Ascending aorta (tissue), 2 donors: ENCODE measurements at regions not wholly inside any gene's neighbourhood (a gene's known extent, or its start where the extent isn't known, plus 50 kb on each side); places are given as distances from the start of the nearest gene placed in this dataset.

Experiments
- DNase-seq, 2 donors: peaks; one replicate each; pipeline ENCODE4 v3.0.0-alpha.2; 2019; ENCODE audit warnings: low spot score in 2 of 2
- H3K27ac ChIP-seq, 2 donors: fragments of 200-600 bp; sonication (generic); one replicate each; pipeline ENCODE4 v1.5.1; 2016 to 2017; ENCODE audit warnings: mild to moderate bottlenecking in 1 of 2
- H3K27me3 ChIP-seq: fragments of 200-600 bp; sonication (generic); one replicate; pipeline ENCODE4 v1.5.1; 2017
- H3K36me3 ChIP-seq, 2 donors: fragments of 200-600 bp; sonication (generic); one replicate each; pipeline ENCODE4 v1.5.1; 2016
- H3K4me1 ChIP-seq, 2 donors: fragments of 200-600 bp; sonication (generic); one replicate each; pipeline ENCODE4 v1.5.1; 2016 to 2017; ENCODE audit warnings: mild to moderate bottlenecking in 1 of 2
- H3K4me3 ChIP-seq, 2 donors: fragments of 200-600 bp; sonication (generic); one replicate each; pipeline ENCODE4 v1.5.1; 2016 to 2017; ENCODE audit warnings: mild to moderate bottlenecking in 1 of 2
- H3K9me3 ChIP-seq, 2 donors: fragments of 200-600 bp; sonication (generic); one replicate each; pipeline ENCODE4 v1.5.1; 2016
- CTCF ChIP-seq, 3 experiments: fragments of 200-600 bp in 2 of 3; fragments of 450-650 bp in 1 of 3; sonication (generic) in 2 of 3; IDR thresholded peaks; one replicate each; pipeline ENCODE4 v1.5.1; 2016 to 2019; ENCODE audit warnings: antibody characterized with exemption in 3 of 3, mild to moderate bottlenecking in 1 of 3, moderate library complexity in 1 of 3
- intact Hi-C: fragments of 100-400 bp; cut with DNase I; formaldehyde crosslinking; loops from one replicate; pipeline ENCODE4 v1.15.1; 2023

GRCh38 chr12:27894309-27894708 lies 78.2 kb downstream of the PTHLH start:
- no peaks in the 10 kb centered on the region for H3K4me1 ChIP-seq
- no peak overlapping the region for H3K4me3 ChIP-seq
- H3K9me3 ChIP-seq = no peaks in the 10 kb centered on the region
- no peak for TF ChIP-seq CTCF (IDR thresholded peaks at IDR 0.05)
- no peaks in the 10 kb centered on the region for H3K36me3 ChIP-seq
- no peak overlapping the region for H3K27ac ChIP-seq
- H3K27me3 ChIP-seq = no peaks in the 10 kb centered on the region
- DNase-seq = no peak
- intact Hi-C loops = no loop called here

GRCh38 chr12:27879708-27880107 lies 92.8 kb downstream of the PTHLH start:
- H3K4me3 ChIP-seq = no peak overlapping the region
- H3K36me3 ChIP-seq = no peaks in the 10 kb centered on the region
- no peaks in the 10 kb centered on the region for H3K27me3 ChIP-seq
- no peak for DNase-seq
- TF ChIP-seq CTCF (IDR thresholded peaks at IDR 0.05) = no peak
- H3K4me1 ChIP-seq = no peaks in the 10 kb centered on the region
- intact Hi-C loops = no loop called here
- H3K27ac ChIP-seq = no peak overlapping the region
- peaks cover 0 to 7% of the 10 kb centered on the region in 2 donors for H3K9me3 ChIP-seq

GRCh38 chr12:27875677-27876076 lies 95.6 kb upstream of the MANSC4 start:
- intact Hi-C loops = no loop called here
- TF ChIP-seq CTCF (IDR thresholded peaks at IDR 0.05) = no peak
- no peak overlapping the region for H3K27ac ChIP-seq
- no peak for DNase-seq
- H3K36me3 ChIP-seq = no peaks in the 10 kb centered on the region
- H3K9me3 ChIP-seq = no peaks in the 10 kb centered on the region
- no peaks in the 10 kb centered on the region for H3K4me1 ChIP-seq
- H3K4me3 ChIP-seq = no peak overlapping the region
- no peaks in the 10 kb centered on the region for H3K27me3 ChIP-seq

GRCh38 chr12:27873010-27873409 lies 93.0 kb upstream of the MANSC4 start:
- Histone ChIP-seq H3K9me3 (no peaks in the 10 kb centered on the region), H3K4me1 (peaks cover 0 to 4% of the 10 kb centered on the region in 2 donors), H3K27ac (no peak overlapping the region), H3K27me3 (no peaks in the 10 kb centered on the region), H3K36me3 (no peaks in the 10 kb centered on the region), H3K4me3 (no peak overlapping the region)
- TF ChIP-seq CTCF (IDR thresholded peaks at IDR 0.05) = no peak
- DNase-seq = no peak
- intact Hi-C loops = no loop called here

- Histone ChIP-seq H3K27ac (no peak overlapping the region), H3K36me3 (no peaks in the 10 kb centered on the region), H3K9me3 (no peaks in the 10 kb centered on the region), H3K4me1 (peaks cover 0 to 4% of the 10 kb centered on the region in 2 donors), H3K4me3 (no peak overlapping the region), H3K27me3 (no peaks in the 10 kb centered on the region)
- TF ChIP-seq CTCF (IDR thresholded peaks at IDR 0.05) = no peak
- no peak for DNase-seq
- intact Hi-C loops = no loop called here
Measured at GRCh38 chr12:27871946-27872345, 91.9 kb upstream of the MANSC4 start.

GRCh38 chr12:27870939-27871338 lies 90.9 kb upstream of the MANSC4 start:
- no peak for TF ChIP-seq CTCF (IDR thresholded peaks at IDR 0.05)
- H3K4me1 ChIP-seq = peaks cover 0 to 4% of the 10 kb centered on the region in 2 donors
- no peaks in the 10 kb centered on the region for H3K9me3 ChIP-seq
- H3K27ac ChIP-seq = no peak overlapping the region
- no peak for DNase-seq
- no peak overlapping the region for H3K4me3 ChIP-seq
- H3K36me3 ChIP-seq = no peaks in the 10 kb centered on the region
- intact Hi-C loops = no loop called here
- H3K27me3 ChIP-seq = no peaks in the 10 kb centered on the region
